Skeletal muscle tissue (tissue), 3 donors: ENCODE measurements at regions not wholly inside any gene's neighbourhood (a gene's known extent, or its start where the extent isn't known, plus 50 kb on each side); places are given as distances from the start of the nearest gene placed in this dataset.
"Not testable (repeated sequence)": the region's sequence is repeated elsewhere in the genome, so short reads cannot be mapped to it uniquely, and the experiment has no call there.

ENCODE experiments used
- H3K27ac ChIP-seq: one replicate; pipeline ENCODE4 v1.7.0; 2013; ENCODE audit warnings: mild to moderate bottlenecking, low read depth, low read length, inconsistent platforms
- H3K27me3 ChIP-seq, 3 donors: one replicate each; pipeline ENCODE4 v1.7.0; 2013; ENCODE audit warnings: low read length in 3 of 3; ENCODE audit not compliant: control insufficient read depth in 3 of 3, insufficient read depth in 3 of 3
- H3K36me3 ChIP-seq, 3 donors: one replicate each; pipeline ENCODE4 v1.7.0; 2013; ENCODE audit warnings: low read length in 3 of 3; ENCODE audit not compliant: control insufficient read depth in 3 of 3, insufficient read depth in 3 of 3
- H3K4me1 ChIP-seq, 3 donors: one replicate each; pipeline ENCODE4 v1.7.0; 2013; ENCODE audit warnings: low read length in 3 of 3, mild to moderate bottlenecking in 3 of 3; ENCODE audit not compliant: control insufficient read depth in 3 of 3, insufficient read depth in 3 of 3
- H3K4me3 ChIP-seq, 3 donors: one replicate each; pipeline ENCODE4 v1.7.0; 2013; ENCODE audit warnings: low read length in 3 of 3
- H3K9ac ChIP-seq, 3 donors: one replicate each; pipeline ENCODE4 v1.7.0; 2013; ENCODE audit warnings: low read length in 3 of 3, mild to moderate bottlenecking in 3 of 3, moderate library complexity in 2 of 3, low read depth in 1 of 3
- H3K9me3 ChIP-seq, 3 donors: one replicate each; pipeline ENCODE4 v1.7.0; 2013; ENCODE audit warnings: low read length in 3 of 3; ENCODE audit not compliant: control insufficient read depth in 3 of 3
- donor health status: Osteomylitis.

- Histone ChIP-seq H3K36me3 (no peaks in the 10 kb centered on the region), H3K27me3 (no peaks in the 10 kb centered on the region), H3K4me3 (no peak overlapping the region), H3K9ac (no peak overlapping the region), H3K27ac (no peak overlapping the region), H3K4me1 (no peaks in the 10 kb centered on the region), H3K9me3 (no peaks in the 10 kb centered on the region)
Observed at GRCh38 chr7:113633073-113633472, 285.7 kb downstream of the PPP1R3A start.

- no peaks in the 10 kb centered on the region for H3K36me3 ChIP-seq
- no peak overlapping the region for H3K27ac ChIP-seq
- H3K9ac ChIP-seq, result no peak overlapping the region
- no peak overlapping the region for H3K4me3 ChIP-seq
- H3K4me1 ChIP-seq, result no peaks in the 10 kb centered on the region
- no peaks in the 10 kb centered on the region for H3K9me3 ChIP-seq
- H3K27me3 ChIP-seq, result no peaks in the 10 kb centered on the region
Observed at GRCh38 chr7:113628948-113629847, 289.6 kb downstream of the PPP1R3A start.

- Histone ChIP-seq H3K27ac (no peak overlapping the region), H3K9me3 (no peaks in the 10 kb centered on the region), H3K9ac (no peak overlapping the region), H3K27me3 (no peaks in the 10 kb centered on the region), H3K4me3 (no peak overlapping the region), H3K36me3 (no peaks in the 10 kb centered on the region), H3K4me1 (no peaks in the 10 kb centered on the region)
Observed at GRCh38 chr7:113625494-113626102, 293.2 kb downstream of the PPP1R3A start.

DNA sequence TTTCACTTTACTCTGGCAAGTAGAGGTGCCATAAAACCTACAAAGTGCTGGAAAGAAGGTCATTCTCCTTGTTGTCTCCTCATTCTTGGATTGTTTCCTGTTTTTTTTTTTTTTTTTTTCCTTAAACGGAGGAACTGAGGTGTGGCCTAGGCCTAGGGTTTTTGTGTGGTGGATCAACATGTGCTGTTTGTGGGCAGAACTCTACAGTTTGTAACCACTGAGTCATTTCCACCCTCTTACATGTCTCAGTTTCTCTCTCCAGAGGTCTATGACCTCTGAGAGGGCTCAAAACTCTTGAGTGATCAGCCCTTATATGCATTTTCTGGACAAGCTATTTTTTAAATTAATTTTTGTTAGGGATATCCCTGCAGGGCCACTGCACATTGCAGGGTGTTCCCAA lies 296.0 kb downstream of the PPP1R3A start:
- no peaks in the 10 kb centered on the region for H3K36me3 ChIP-seq
- H3K27me3 ChIP-seq, result no peaks in the 10 kb centered on the region
- no peaks in the 10 kb centered on the region for H3K4me1 ChIP-seq

GRCh38 chr7:113610572-113610971 lies 308.2 kb downstream of the PPP1R3A start:
- Histone ChIP-seq H3K27me3 (no peaks in the 10 kb centered on the region), H3K4me1 (peaks cover 0 to 3% (median 0%) of the 10 kb centered on the region in 3 donors), H3K4me3 (no peak overlapping the region), H3K9me3 (no peaks in the 10 kb centered on the region), H3K27ac (no peak overlapping the region), H3K9ac (no peak overlapping the region), H3K36me3 (no peaks in the 10 kb centered on the region)

More for the DNA sequence above, 296.0 kb downstream of the PPP1R3A start:
- Histone ChIP-seq H3K27ac (no peak overlapping the region), H3K9me3 (no peaks in the 10 kb centered on the region), H3K4me3 (no peak overlapping the region), H3K9ac (no peak overlapping the region)

DNA sequence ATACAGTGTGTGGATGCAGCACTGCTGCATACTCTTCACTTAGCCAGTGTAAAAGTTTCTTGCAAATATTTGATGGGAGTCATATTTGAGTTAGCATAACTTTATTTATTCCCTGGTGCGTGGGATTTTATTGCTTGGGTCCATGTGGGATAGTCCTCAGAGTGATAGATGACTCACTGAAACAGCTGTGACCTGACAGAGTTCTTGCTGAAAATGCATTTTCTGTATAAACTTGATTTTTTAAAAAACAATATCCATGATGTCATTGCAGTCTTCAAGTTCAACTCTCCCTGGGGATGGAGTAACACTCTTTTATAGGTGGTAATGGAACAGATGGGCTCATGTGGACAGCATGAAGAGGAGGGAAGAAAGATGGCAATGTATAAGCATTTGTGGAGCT lies 310.0 kb downstream of the PPP1R3A start:
- H3K27ac ChIP-seq, result no peak overlapping the region
- H3K27me3 ChIP-seq, result no peaks in the 10 kb centered on the region
- no peaks in the 10 kb centered on the region for H3K36me3 ChIP-seq
- H3K9ac ChIP-seq, result no peak overlapping the region
- H3K4me1 ChIP-seq, result peaks cover 0 to 3% (median 0%) of the 10 kb centered on the region in 3 donors
- no peak overlapping the region for H3K4me3 ChIP-seq
- no peaks in the 10 kb centered on the region for H3K9me3 ChIP-seq

GRCh38 chr7:113606325-113606724 lies 312.5 kb downstream of the PPP1R3A start:
- Histone ChIP-seq H3K27me3 (no peaks in the 10 kb centered on the region), H3K4me3 (no peak overlapping the region), H3K27ac (no peak overlapping the region), H3K36me3 (no peaks in the 10 kb centered on the region), H3K4me1 (peaks cover 0 to 3% (median 0%) of the 10 kb centered on the region in 3 donors), H3K9me3 (no peaks in the 10 kb centered on the region), H3K9ac (no peak overlapping the region)

DNA sequence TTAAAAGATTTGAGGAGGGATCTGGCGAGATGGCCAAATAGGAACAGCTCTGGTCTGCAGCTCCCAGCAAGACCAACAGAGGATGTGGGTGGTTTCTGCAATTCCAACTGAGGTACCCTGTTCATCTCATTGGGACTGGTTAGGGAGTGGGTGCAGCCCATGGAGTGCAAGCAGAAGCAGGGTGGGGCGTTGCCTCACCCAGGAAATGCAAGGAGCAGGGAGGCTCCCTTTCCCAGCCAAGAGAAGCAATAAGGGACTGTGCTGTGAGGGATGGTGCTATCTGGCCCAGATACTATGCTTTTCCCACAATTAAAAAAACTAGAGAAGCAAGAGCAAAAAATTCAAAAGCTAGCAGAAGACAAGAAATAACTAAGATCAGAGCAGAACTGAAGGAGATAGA lies 318.4 kb downstream of the PPP1R3A start:
- H3K4me1 ChIP-seq, H3K36me3 ChIP-seq, H3K4me3 ChIP-seq, H3K27ac ChIP-seq, H3K27me3 ChIP-seq, H3K9ac ChIP-seq, H3K9me3 ChIP-seq: not testable (repeated sequence)

- not testable (repeated sequence) for H3K36me3 ChIP-seq, H3K27ac ChIP-seq, H3K9me3 ChIP-seq, H3K9ac ChIP-seq, H3K27me3 ChIP-seq, H3K4me1 ChIP-seq, H3K4me3 ChIP-seq
Observed at GRCh38 chr7:113593455-113593854, 325.4 kb downstream of the PPP1R3A start.

GRCh38 chr7:113592924-113593323 lies 325.9 kb downstream of the PPP1R3A start:
- not testable (repeated sequence) for H3K4me1 ChIP-seq, H3K9ac ChIP-seq, H3K4me3 ChIP-seq, H3K36me3 ChIP-seq, H3K27ac ChIP-seq, H3K27me3 ChIP-seq, H3K9me3 ChIP-seq
